ENCODE measurements at regions not wholly inside any gene's neighbourhood (a gene's known extent, or its start where the extent isn't known, plus 50 kb on each side); places are given as distances from the start of the nearest gene placed in this dataset.

- TF ChIP-seq CTCF (IDR thresholded peaks at IDR 0.05) = no peak
- TF ChIP-seq POLR2AphosphoS5 (IDR thresholded peaks at IDR 0.05) = no peak
- TF ChIP-seq POLR2A (IDR thresholded peaks at IDR 0.05) = no peak
- TF ChIP-seq EP300 (IDR thresholded peaks at IDR 0.05) = no peak
These were observed 248.7 kb downstream of the TTLL7 start for GRCh38 chr1:83750201-83750600.

Measured in suprapubic skin (tissue), 4 donors.